ENCODE measurements at regions not wholly inside any gene's neighbourhood (a gene's known extent, or its start where the extent isn't known, plus 50 kb on each side); places are given as distances from the start of the nearest gene placed in this dataset.

DNA sequence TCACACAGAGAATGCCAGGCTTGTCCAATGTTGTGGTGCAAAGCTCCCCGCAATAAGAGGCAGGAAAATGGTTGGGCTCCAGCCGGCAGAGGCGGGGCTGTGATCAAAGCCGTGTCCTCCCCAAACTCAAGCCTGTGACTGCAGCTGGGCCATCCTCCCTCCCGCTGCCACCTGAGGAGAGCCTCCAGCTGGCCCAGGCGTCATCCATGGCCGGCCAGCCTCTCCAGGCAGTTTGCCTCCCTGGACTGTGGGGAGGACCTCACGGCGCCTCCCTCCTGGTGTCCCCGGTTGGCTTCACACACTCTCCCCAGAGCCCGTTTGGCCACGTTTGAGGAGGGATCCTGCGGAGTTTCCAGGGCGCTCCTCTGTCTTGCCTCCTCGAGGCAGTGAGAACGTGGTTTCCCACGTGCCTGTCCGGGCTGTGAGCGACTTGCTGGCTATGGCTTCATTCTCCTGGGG is 134.1 kb downstream of the IRF8 start:
- TF ChIP-seq CTCF (IDR thresholded peaks at IDR 0.05) (no peak), POLR2A (IDR thresholded peaks at IDR 0.05) (no peak), POLR2AphosphoS5 (IDR thresholded peaks at IDR 0.05) (peak in 1 of 4 donors; percentile 5)

All from sigmoid colon (tissue), 4 donors.